CD4-positive, alpha-beta T cell treated with Interleukin-21 for 1 hour (primary cell): ENCODE measurements at regions not wholly inside any gene's neighbourhood (a gene's known extent, or its start where the extent isn't known, plus 50 kb on each side); places are given as distances from the start of the nearest gene placed in this dataset.
"Not testable (repeated sequence)": the region's sequence is repeated elsewhere in the genome, so short reads cannot be mapped to it uniquely, and the experiment has no call there.

ENCODE experiments used
- DNase-seq: peaks from one replicate; pipeline ENCODE4 v3.0.0-alpha.2; 2020

GRCh38 chr20:29427201-29428060, 1830.0 kb upstream of the DEFB115 start:
- no peak for DNase-seq

GRCh38 chr20:29430531-29430930, 1826.9 kb upstream of the DEFB115 start:
- no peak for DNase-seq

- not testable (repeated sequence) for DNase-seq
Measured at GRCh38 chr20:29440721-29441120, 1816.7 kb upstream of the DEFB115 start.

GRCh38 chr20:29443206-29443781, 1814.2 kb upstream of the DEFB115 start:
- DNase-seq, result peak; percentile 35

GRCh38 chr20:29443819-29444218, 1813.6 kb upstream of the DEFB115 start:
- DNase-seq, result no peak

- peak; percentile 56 for DNase-seq
Measured at GRCh38 chr20:29445050-29445907, 1812.2 kb upstream of the DEFB115 start.

- not testable (repeated sequence) for DNase-seq
Measured at GRCh38 chr20:29447517-29448484, 1809.7 kb upstream of the DEFB115 start.

- no peak for DNase-seq
Measured at GRCh38 chr20:29448806-29449470, 1808.5 kb upstream of the DEFB115 start.

- DNase-seq, result no peak
Measured at GRCh38 chr20:29452186-29452585, 1805.3 kb upstream of the DEFB115 start.

- DNase-seq, result not testable (repeated sequence)
Measured at GRCh38 chr20:29456987-29457693, 1800.3 kb upstream of the DEFB115 start.

- no peak for DNase-seq
Measured at GRCh38 chr20:29472606-29473005, 1784.9 kb upstream of the DEFB115 start.

- not testable (repeated sequence) for DNase-seq
Measured at GRCh38 chr20:29492840-29493239, 1764.6 kb upstream of the DEFB115 start.

GRCh38 chr20:29496767-29497166, 1760.7 kb upstream of the DEFB115 start:
- DNase-seq, result not testable (repeated sequence)

- DNase-seq, result no peak
Measured at GRCh38 chr20:29497261-29497671, 1760.2 kb upstream of the DEFB115 start.

GRCh38 chr20:29497684-29498083, 1759.8 kb upstream of the DEFB115 start:
- not testable (repeated sequence) for DNase-seq

- DNase-seq, result not testable (repeated sequence)
Measured at GRCh38 chr20:29500738-29501137, 1756.7 kb upstream of the DEFB115 start.

GRCh38 chr20:29514634-29515033, 1742.8 kb upstream of the DEFB115 start:
- DNase-seq, result not testable (repeated sequence)

GRCh38 chr20:29516847-29517246, 1740.6 kb upstream of the DEFB115 start:
- not testable (repeated sequence) for DNase-seq

- DNase-seq, result not testable (repeated sequence)
Measured at GRCh38 chr20:29519610-29520241, 1737.7 kb upstream of the DEFB115 start.

GRCh38 chr20:29533566-29534177, 1723.8 kb upstream of the DEFB115 start:
- DNase-seq, result not testable (repeated sequence)
